ENCODE measurements at regions not wholly inside any gene's neighbourhood (a gene's known extent, or its start where the extent isn't known, plus 50 kb on each side); places are given as distances from the start of the nearest gene placed in this dataset.

- H3K4me3 ChIP-seq (ENCODE audit: low read depth, low read length), result no peak overlapping the region
- no peak for TF ChIP-seq CTCF (IDR thresholded peaks at IDR 0.05; ENCODE audit: insufficient read depth, low read depth, low read length)
- no peak for DNase-seq (ENCODE audit: low read depth)
Observed at GRCh38 chr3:152729906-152730305, 105.0 kb upstream of the P2RY1 start.

- no peak for DNase-seq (ENCODE audit: low read depth)
- no peak for TF ChIP-seq CTCF (IDR thresholded peaks at IDR 0.05; ENCODE audit: insufficient read depth, low read depth, low read length)
- H3K4me3 ChIP-seq (ENCODE audit: low read depth, low read length), result no peak overlapping the region
Observed at GRCh38 chr3:152731511-152731910, 103.4 kb upstream of the P2RY1 start.

- TF ChIP-seq CTCF (IDR thresholded peaks at IDR 0.05; ENCODE audit: insufficient read depth, low read depth, low read length), result no peak
- no peak overlapping the region for H3K4me3 ChIP-seq (ENCODE audit: low read depth, low read length)
- DNase-seq (ENCODE audit: low read depth), result no peak
Observed at GRCh38 chr3:152733584-152734119, 101.3 kb upstream of the P2RY1 start.

- no peak for TF ChIP-seq CTCF (IDR thresholded peaks at IDR 0.05; ENCODE audit: insufficient read depth, low read depth, low read length)
- DNase-seq (ENCODE audit: low read depth), result peak; percentile 72
- H3K4me3 ChIP-seq (ENCODE audit: low read depth, low read length), result no peak overlapping the region
Observed at GRCh38 chr3:152737021-152737908, 97.7 kb upstream of the P2RY1 start.

- DNase-seq (ENCODE audit: low read depth), result peak; percentile 58
Observed at GRCh38 chr3:152738656-152739055, 96.3 kb upstream of the P2RY1 start.

More at GRCh38 chr3:152738656-152739055, 96.3 kb upstream of the P2RY1 start:
- H3K4me3 ChIP-seq (ENCODE audit: low read depth, low read length), result no peak overlapping the region
- no peak for TF ChIP-seq CTCF (IDR thresholded peaks at IDR 0.05; ENCODE audit: insufficient read depth, low read depth, low read length)

Measured in fibroblast of villous mesenchyme (primary cell).